Jurkat, Clone E6-1 (cell line): ENCODE measurements at regions not wholly inside any gene's neighbourhood (a gene's known extent, or its start where the extent isn't known, plus 50 kb on each side); places are given as distances from the start of the nearest gene placed in this dataset.

Source experiments
- DNase-seq: peaks from one replicate; pipeline ENCODE4 v3.0.0-alpha.2; 2011; ENCODE audit warnings: low read depth, low spot score
- H3K4me3 ChIP-seq: 2 replicates; pipeline ENCODE4 v1.5.1; 2011; ENCODE audit warnings: mild to moderate bottlenecking, low read length, control low read depth, moderate library complexity

DNA sequence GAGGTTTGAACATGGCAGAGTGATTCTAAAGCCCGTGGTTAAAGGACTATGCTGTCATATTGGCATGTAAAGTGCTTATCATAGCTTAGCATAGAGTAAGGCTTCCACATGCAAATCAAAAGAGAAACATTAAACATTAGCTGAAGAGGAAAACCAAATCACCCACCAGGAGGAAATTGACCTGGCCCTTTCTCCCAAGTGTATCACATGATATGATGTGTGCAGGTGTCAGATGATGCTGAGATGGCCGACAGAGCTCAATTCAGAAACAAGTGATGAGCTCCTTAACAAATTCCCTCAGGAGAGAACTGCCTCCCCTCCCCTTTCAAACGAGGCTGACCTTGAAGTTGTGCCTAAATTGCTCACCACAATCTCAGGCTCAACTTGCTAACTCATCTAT is 217.1 kb upstream of the BTG1 start:
- peak; percentile 70 for DNase-seq
- H3K4me3 ChIP-seq = peak overlapping the region; percentile 37

DNA sequence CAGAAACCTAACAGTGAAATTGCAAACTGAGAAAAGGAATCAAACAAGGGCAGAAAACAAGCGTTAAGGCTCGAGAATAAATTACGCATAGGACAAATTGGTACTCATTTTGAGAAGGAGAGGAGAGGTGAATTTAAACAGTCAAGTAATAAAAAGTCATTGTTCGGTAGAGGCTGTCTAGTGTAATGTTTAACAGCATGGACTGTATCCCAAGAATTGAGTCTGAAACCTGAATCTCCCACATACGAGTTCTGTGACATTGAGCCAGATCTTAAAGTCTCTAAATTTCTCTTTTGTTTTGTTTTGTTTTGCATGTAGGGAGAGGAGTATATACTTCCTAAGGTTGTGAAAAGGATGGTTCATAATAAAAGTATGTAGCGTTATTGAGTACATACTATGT is 216.5 kb upstream of the BTG1 start:
- DNase-seq = no peak
- no peak overlapping the region for H3K4me3 ChIP-seq

DNA sequence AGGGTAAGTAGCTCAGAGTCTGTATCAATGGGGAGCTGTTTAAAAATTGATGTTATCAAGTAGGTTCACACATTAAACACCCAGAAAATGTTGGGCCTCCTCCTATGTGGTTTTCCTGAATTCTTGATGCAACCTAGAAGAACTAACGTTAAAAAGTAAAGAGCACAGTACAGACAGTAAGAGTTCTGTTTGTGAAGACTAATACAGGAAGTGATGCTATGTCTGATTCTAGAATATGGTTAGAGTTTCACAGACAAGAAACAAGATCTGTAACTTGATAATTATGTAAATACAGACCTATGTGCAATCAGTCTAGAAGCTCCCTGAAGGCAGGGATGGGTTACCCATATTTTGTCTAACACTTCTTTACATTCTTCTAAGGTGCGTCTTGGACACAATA is 214.9 kb upstream of the BTG1 start:
- DNase-seq = peak; percentile 72
- no peak overlapping the region for H3K4me3 ChIP-seq

DNA sequence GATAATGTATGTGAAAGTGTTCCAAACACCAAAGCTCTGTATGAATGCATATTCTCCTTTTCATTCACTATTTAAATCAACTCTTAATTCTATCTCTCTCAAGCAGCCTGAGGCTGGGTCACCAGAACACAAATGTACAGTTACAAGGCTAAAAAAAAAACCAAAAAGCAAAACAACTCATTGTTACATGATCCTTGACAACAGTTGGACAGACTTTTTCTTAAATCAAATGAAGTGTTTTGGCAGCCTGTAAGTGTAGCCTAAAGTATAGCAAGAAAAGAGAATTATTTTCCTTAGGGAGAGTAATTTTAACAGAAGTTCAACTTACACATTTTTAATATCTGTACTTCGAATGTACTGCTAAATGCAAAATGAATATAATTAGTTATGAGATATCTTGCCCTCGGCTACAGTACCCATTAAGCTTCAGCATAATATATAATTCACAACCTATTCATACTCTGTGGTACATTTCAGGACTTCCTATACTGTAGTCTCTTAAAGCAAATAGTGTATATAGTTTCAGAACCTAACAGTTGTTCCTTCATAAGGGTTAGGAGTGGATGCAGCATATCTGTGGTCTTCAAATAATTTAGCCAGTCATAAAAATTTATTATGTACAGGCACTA is 214.0 kb upstream of the BTG1 start:
- DNase-seq = no peak
- no peak overlapping the region for H3K4me3 ChIP-seq

DNA sequence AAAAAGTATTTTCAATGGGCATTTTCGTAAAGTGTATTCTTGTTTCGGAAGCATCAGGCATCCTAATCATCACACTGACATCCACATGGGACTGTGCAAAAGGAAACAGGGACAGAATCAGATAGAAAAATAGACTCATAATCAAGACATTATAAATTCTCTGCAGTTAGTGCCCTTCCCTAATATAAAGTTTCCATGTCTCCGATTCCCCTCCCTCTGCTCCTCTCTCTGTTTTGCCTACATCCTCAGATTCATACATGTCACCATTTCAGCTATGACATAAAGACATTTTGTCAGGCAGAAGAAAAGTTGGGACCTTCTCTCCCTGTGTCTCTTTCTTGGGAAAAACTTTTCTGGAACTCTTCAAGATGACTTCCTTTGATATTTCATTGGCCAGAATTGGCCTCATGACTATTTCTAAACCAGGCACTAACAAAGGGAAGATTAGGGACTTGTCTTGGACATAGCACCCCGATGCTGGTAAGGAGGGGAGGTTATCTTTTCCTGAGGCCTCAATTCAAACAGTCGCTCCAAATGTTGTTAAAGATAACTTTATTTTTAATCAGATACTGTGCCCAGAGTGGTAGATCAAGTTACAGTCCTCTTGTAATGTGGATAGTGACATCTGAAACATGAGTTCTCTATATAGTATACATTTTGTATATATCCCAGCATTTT is 212.1 kb upstream of the BTG1 start:
- no peak overlapping the region for H3K4me3 ChIP-seq
- DNase-seq = no peak

DNA sequence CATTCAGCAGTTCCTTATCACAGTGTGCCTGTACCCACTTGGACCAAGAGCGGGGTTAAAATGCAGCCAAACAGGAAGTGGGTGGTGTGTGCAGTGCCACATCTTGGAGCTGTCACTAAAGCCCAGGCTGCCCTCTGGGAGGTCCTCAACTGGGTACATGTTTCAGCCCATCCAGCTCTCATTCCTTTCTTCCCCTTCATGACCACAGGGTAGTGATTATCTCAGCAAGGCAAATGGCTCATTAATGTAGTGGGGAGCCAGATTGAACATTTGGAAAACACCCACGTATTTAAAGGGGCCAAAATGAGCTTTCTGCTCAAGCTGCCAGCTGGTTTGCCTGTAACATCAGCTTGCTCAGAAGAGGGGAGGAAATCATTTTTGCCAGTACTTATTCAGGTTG is 210.8 kb upstream of the BTG1 start:
- DNase-seq = peak; percentile 47
- H3K4me3 ChIP-seq = no peak overlapping the region

DNA sequence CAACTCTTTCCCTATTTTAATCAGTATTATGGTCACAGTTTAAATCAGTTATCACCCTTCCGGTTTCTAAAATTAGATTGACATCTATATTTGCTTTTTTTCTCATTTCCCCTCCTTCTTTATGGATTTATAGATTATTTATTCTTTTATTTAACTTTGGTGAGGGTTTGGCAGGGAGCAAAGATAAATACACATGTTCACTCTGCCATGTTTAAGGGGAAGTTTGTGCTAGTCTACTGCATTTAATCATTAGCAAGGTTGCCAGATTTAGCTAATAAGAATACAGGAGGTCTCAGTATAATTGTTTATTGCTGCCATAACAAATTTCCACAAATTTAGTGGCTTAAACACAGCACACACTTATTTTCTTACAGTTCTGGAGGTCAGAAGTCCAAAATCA is 204.0 kb upstream of the BTG1 start:
- no peak overlapping the region for H3K4me3 ChIP-seq
- DNase-seq = no peak

DNA sequence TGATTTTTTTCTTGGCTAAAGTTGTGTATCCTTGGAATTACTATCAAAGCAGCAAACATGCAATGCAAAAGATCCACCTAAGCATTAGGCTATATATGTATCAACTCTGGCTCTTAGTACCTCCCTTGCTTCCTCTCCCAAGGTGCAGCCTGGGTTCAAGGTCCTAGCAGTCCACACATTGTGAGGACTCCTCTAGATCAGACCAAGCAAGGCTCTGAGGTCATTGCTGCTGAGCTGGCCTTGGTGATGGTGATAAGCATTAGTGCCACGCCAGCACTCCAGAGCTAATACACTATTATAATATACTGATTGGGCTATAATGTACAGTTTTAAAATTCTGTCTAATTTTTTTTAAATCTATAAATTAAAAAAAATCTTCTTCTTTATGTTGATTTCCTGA is 196.9 kb upstream of the BTG1 start:
- no peak for DNase-seq
- no peak overlapping the region for H3K4me3 ChIP-seq

DNA sequence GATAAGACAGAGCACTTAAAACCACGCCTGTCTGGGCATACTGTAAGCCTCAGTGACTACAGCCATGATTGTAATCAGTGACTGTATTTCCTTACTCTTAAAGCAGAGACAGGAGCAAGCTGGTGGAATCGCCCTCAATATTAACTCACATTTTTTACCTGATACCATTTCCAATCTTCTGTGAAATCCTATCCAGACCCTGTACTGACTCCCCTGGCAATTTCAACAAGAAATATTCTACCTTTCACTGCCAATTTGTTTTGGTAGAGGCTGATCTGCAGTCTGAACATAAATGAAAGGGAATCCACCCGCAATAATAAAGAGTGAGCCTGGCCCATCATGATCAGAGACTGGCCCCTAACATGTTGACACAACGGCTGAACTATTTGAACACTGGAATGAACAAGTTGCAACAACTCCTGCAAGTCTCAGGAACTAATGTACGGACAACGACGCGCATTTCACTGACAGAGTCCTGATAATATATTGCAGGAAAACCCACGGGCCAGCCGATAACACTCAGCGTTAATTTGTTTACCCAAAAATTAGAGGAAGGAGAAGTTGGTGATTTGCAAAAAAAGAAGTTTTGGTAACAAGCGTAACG is 195.5 kb upstream of the BTG1 start:
- DNase-seq = no peak
- H3K4me3 ChIP-seq = no peak overlapping the region

DNA sequence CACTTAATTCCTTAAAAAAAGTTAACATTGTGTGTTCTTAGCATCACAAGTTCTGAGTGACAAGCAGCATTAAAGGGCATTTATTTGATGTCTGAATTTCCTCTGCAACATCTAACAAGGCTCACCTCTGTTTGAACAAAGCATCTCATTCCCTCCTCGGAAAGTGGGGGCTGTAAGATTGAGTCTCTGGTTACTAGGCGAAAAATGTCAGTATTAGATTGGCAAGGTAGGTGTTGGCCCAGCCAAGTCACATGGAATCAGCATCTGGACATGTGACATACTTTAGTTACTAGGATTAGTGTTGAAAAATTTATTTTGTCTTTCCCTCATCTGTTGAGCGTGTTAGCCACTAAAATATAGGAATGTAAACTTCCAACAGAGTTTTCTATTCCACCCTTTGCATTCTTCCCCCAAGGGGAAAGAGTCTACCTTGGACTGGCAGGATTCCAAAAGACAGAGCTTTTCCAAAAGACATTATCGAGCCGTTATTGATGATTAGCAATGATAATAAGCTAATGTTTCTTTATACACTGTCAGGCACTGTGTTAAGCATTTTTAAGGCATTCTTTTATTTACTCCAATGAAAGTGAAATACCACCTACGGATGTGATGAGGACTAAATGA is 194.9 kb upstream of the BTG1 start:
- no peak for DNase-seq
- H3K4me3 ChIP-seq = no peak overlapping the region

DNA sequence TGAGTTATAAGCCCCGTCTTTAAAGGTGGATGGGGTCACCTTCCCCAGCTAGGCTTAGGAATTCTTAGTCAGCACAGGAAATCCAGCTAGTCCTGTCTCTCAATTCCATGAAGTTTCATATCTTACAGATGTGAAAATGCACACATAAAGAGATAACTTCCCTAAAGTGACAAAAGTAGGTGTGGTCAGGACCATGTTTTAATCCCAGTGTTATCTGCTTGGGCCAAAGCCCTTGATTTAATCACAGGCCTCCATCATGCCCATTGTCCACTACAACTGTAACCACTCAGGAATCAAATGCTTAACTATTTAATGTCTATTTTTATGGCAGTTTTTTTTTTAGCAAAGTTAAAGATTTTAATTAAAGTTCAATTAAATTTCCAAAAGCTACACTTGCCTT is 194.4 kb upstream of the BTG1 start:
- DNase-seq = no peak
- H3K4me3 ChIP-seq = no peak overlapping the region

DNA sequence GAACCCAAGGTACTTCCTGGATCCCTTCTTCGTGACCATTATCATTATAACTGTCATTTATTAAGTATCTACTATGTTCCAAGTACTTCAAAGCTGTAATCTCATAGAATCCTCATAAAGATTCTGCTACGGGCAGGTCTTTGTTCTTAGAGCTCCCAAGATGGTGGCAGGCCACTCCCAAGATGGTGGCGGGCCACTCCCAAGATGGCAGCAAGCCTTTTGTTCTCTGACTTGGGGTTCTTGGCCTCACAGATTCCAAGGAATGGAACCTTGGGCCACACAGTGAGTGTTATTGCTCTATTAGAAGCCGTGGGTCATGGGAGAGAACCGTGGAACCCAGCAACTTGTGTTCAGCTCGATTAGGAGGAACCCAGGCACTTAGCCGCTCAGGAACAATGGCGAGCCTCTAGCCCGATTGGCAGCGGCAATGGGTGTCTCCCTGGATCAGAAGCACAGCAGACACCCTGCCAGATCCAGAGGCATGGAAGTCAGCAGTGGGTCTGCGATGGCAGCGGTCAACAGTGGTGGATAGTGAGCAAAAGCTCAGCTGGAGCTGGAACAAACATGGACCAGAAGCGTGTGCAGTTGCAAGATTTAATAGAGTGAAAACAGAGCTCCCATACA is 193.7 kb upstream of the BTG1 start:
- H3K4me3 ChIP-seq = no peak overlapping the region
- DNase-seq = no peak

DNA sequence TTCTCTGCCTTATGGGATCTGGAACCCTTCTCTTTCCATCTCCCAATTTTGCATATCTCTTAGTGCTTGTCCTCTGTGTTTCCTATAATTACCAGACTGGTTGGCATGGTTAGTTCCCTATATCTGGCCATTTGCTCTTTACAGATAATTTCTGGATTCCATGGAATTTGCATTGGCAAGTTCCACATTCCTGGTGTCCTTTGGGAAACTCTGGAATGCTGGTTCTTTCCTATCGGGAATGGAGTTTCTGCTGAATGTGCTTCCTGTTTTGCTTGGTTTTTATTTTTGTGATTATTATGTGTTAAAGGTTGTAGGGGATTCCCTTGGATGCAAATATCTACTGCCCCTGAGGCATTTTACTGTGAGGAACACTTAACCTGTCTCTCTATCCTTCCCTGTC is 193.0 kb upstream of the BTG1 start:
- H3K4me3 ChIP-seq = no peak overlapping the region
- DNase-seq = no peak

DNA sequence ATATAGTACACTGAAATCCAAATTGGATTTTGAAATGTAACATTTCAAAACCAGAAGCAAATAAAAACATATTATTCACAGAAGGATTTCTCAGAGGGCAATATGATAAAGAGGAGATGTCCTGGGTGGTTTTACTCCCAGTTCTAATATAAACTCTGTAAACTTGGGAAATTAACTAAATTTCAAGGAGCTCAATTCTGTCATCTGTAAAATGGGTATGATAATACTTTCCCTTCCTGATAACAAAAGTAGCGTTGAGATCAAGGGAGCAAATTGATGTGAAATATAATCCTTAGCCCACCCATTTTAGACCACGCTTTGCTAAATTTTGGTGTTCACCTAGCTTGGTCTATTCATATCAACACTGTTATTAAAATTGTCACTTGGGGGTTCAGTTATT is 192.5 kb upstream of the BTG1 start:
- DNase-seq = no peak
- no peak overlapping the region for H3K4me3 ChIP-seq

DNA sequence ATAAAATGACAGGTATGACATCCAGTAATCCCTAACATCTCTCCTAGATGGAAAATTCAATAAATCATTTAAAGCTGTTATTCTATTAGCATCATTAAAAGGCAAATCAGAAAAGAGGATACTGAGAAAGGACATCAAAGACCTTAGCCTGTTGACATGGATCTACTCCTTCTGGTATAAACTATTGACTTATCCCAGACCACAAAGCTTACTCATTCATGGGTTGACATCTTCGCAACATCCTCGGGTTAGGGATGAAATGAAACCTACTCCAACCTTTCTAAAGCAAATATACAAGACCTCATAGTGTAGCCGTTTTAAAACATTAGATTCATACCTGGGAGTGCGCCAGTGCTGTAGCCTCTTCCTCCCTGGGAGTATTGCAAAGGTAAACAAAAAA is 191.5 kb upstream of the BTG1 start:
- no peak for DNase-seq
- H3K4me3 ChIP-seq = no peak overlapping the region

DNA sequence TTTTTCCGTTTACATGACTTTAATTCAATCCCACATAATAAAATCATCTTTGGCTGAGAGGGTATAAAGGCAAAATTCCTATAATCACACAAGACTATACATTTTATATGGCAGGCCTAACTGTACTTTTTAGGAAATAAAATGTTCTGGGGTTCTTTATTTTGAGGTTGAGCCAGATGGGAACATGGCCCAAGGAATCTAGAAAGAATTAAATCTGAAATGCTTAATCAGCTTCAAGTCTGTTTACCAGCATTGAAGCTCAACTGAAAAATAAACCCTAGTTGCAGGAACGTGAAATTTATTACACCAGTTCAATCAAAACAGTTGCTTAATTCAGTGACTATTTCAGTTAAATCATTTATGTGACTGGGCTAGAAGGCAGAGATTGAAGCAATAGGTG is 191.0 kb upstream of the BTG1 start:
- no peak overlapping the region for H3K4me3 ChIP-seq
- DNase-seq = no peak

DNA sequence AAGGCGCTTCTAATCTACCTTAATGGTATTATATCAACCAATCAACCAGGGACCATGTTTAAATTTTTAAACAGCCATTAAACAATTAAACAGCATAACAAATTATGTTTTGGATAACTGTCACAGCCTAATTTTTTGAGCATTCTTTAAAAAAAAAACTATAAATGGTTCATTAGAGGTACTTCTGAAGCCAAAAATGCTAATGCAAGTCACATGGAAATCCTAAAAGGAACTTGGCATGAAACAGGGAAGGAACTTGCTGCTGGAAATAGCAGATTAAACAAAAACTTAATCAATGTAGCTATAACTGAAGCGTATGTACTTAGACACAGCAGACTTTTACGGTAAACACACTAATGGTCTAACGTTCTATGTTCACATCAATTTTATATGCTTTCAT is 190.2 kb upstream of the BTG1 start:
- H3K4me3 ChIP-seq = no peak overlapping the region
- no peak for DNase-seq

DNA sequence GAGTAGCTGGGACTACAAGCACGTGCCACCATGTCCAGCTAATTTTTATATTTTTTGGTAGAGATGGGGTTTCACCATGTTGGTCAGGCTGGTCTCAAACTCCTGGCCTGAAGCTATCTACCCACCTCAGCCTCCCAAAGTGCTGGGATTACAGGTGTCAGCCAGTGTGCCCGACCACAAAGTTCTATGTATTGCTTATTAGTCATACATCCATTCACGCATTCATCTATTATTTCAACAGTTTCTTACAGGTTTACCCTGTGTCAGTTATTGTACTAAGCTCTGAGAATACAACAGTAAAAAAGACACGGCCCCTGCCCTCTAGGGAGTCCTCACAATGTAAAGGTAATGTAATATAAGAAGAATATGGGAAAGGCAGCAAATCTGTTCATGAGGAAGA is 188.9 kb upstream of the BTG1 start:
- no peak overlapping the region for H3K4me3 ChIP-seq
- no peak for DNase-seq

DNA sequence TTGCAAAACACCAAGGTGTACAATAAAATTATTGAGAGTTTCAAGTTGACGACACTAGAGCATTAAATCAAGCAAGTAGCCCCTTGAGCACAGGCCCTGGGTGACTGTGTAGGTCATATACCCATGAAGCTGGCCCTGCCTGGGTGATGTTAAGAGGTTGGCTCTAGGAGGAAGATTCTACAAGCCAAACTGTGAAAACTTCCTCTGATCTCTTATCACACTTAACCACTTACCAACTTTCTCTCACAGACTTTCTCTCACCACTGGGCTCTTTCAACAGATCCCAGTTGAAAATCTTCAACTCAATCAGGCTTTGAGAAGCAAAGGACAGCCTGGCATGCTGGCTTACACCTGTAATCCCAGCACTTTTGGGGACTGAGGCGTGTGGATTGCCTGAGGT is 186.9 kb upstream of the BTG1 start:
- peak; percentile 70 for DNase-seq
- H3K4me3 ChIP-seq = no peak overlapping the region

DNA sequence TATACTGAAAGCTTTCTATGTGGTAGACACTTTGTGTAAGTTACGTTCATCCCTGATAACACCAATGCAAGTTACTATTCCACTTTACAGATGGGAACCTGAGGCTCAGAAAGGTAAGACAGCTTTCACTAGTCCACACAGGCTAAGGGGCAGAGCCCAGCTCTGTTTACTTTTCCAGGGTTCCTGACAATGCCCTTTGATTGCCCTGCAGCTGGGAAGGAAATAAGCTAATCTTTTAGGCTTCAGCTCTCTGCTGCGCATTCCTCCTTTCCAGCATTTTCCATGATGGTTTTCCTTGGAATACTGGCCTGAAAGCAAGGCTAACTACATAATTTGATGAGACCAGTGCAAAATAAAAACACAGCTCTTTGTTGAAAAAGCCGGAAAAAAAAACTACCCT is 185.7 kb upstream of the BTG1 start:
- no peak overlapping the region for H3K4me3 ChIP-seq
- DNase-seq = no peak
